ENCODE measurements at regions not wholly inside any gene's neighbourhood (a gene's known extent, or its start where the extent isn't known, plus 50 kb on each side); places are given as distances from the start of the nearest gene placed in this dataset.

DNA sequence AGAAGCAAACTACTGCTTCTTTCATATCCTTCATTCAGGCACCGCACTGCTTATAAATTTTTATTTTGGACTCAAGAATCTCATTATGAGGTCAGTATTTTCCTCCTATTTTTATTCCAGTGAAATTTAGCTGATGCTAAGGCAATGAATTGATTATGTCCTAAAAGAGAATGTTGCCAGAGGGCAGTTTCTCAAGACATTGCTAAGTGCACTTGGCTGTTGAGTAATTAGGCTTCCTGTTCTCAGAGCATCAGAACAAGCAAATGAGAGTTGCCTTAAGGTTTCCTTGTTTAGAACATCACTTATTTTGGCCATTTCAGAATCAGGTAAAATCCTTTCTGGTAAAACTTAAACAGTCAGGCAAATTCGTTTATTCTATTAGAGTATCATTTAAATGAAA lies 548.6 kb upstream of the ZEB2 start:
- DNase-seq (ENCODE audit: low read depth in 4 of 4, low spot score in 1 of 4), result no peak

DNA sequence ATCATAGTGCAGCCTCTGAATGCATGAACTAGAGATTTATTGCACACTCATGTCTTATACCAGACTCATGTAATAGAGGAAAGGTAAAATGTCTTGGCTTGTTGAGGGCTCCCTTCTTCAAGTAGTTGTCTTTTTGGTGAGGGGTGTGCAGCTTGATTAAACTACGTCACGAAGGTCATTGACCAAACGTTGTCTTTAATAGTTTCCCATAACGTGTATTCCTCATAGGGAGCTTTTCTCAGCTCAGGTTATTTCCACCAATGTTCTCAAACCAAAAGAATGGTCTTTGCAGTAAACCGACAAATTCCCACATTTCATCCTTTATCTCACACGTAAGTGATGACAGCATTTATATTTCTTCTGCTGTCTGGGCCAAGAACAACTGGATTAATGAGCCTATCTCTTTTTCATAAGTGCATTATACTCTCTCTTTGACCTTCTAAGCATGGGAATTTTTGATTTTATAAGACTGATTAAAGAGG lies 547.7 kb upstream of the ZEB2 start:
- no peak for DNase-seq (ENCODE audit: low read depth in 4 of 4, low spot score in 1 of 4)

GRCh38 chr2:145066856-145067548 lies 547.1 kb upstream of the ZEB2 start:
- DNase-seq (ENCODE audit: low read depth in 4 of 4, low spot score in 1 of 4), result no peak

- DNase-seq (ENCODE audit: low read depth in 4 of 4, low spot score in 1 of 4), result no peak
These were observed 546.3 kb upstream of the ZEB2 start for GRCh38 chr2:145066151-145066661.

DNA sequence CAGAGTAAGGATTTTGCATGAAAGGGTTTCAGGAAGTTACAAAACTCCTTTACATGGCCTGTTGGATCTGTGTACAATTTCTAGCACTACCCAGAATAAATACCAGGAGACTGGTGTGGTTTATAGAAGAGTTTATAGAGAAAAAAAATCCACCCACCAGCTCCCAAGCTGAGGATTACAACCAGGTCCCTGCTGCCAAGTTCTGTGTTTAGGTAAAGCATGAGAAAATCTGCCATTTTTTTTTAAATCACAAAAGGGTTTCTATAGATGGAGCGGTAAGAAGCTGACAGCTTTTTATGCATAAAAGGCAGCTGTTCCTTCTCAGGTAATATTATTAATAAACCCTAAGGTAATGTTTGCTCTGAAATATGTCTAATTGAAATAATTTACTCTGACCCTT lies 545.4 kb upstream of the ZEB2 start:
- DNase-seq (ENCODE audit: low read depth in 4 of 4, low spot score in 1 of 4), result no peak

- no peak for DNase-seq (ENCODE audit: low read depth in 4 of 4, low spot score in 1 of 4)
These were observed 544.6 kb upstream of the ZEB2 start for GRCh38 chr2:145064511-145064910.

DNA sequence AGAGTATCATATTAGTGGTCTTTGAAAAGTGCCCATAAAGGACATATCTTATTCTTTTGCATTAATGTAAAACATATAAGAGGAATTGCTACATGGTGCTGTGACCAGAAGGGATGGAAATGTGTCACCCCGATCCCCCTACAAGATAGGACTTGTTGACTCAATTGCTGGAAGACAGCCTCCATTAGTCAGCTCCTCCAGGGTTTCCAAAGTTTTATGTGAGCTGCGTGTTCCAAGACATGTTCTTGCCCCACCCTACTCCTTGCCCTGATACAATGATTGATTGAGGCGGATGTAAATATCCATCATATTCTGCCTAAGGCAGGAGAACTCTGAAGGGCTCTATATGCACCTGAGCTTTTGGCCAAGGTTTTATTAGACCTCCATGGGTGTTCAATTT lies 541.0 kb upstream of the ZEB2 start:
- DNase-seq (ENCODE audit: low read depth in 4 of 4, low spot score in 1 of 4), result no peak

DNA sequence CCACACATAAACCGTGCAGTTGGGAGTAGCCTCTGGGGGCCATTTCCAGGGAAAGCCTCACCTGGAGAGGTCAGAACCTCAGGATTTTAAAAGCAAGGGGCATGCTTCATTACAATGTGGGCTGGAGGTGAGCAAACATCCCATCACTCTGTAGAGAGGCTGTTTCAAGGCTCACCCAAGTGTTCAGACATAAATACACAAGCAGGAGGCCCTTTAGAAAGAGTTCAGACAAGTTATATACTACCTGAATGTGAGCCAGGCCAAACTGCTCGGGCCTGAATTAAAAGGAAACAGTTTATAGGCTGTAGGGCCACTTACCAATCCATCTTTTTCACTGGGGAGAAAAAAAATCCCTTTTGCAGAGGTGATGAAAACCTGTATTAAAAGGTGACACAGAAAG lies 540.0 kb upstream of the ZEB2 start:
- no peak for DNase-seq (ENCODE audit: low read depth in 4 of 4, low spot score in 1 of 4)

- DNase-seq (ENCODE audit: low read depth in 4 of 4, low spot score in 1 of 4), result no peak
These were observed 539.4 kb upstream of the ZEB2 start for GRCh38 chr2:145059343-145059742.

GRCh38 chr2:145058457-145058856 lies 538.5 kb upstream of the ZEB2 start:
- DNase-seq (ENCODE audit: low read depth in 4 of 4, low spot score in 1 of 4), result no peak

DNA sequence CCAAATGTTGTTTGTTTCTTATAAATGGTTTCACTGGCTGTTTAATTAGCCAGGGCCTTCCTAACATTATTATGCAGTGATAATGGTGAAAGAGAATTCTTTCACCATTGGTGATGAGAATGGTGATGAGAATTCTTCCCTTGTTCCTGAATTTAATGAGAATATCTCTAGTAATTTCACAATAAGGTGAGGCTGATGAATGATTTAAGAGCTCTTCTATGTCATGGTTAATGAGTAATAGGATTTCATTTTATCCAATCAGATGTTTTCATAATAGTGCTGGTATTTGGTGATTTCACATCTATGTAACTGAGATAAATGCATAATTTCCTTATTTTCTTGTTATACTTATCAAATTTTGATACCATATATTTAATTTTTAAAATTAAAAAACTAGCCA lies 535.7 kb upstream of the ZEB2 start:
- DNase-seq (ENCODE audit: low read depth in 4 of 4, low spot score in 1 of 4), result no peak

GRCh38 chr2:145050134-145050533 lies 530.2 kb upstream of the ZEB2 start:
- DNase-seq (ENCODE audit: low read depth in 4 of 4, low spot score in 1 of 4), result no peak

GRCh38 chr2:145049475-145049874 lies 529.6 kb upstream of the ZEB2 start:
- no peak for DNase-seq (ENCODE audit: low read depth in 4 of 4, low spot score in 1 of 4)

DNA sequence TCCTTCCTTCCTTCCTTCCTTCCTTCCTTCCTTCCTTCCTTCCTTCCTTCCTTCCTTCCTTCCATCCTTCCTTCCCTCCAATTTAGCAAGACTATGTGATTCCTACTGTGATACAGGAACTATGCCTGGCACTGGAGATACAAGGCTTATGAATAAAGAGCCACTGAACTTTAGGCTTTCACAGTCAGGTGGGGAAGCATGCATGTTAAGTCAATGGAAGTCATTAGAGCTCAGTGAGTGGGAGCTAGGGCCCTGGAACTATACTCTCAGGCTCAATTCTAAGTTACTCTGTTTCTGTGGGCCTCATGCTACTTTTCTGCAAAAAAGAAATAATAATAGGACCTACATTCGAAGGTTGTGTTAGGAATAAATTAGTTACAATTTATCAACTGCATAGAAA lies 527.6 kb upstream of the ZEB2 start:
- no peak for DNase-seq (ENCODE audit: low read depth in 4 of 4, low spot score in 1 of 4)

- DNase-seq (ENCODE audit: low read depth in 4 of 4, low spot score in 1 of 4), result no peak
These were observed 524.6 kb upstream of the ZEB2 start for GRCh38 chr2:145044491-145044890.

DNA sequence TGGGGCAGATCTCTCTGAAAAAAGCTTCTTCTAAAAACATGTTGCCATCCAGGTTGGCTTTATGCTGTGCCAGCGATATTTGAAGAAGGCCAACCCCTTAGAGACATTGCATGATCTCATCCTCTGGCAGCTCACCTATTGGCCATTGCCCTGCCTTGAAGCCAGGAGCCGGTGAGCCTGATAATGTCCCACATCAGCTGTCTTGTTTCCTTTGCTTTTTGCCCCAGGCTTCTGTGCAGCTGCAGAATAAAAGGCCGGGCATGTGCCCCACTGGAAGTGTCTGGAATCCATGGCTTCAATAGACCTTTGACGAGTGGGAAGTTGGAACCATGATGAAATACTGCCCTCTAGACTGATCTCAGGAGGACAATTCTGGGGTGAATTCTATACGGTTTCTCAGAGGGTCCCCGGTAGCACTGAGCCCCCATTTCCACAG lies 523.5 kb upstream of the ZEB2 start:
- DNase-seq (ENCODE audit: low read depth in 4 of 4, low spot score in 1 of 4), result no peak

GRCh38 chr2:145041706-145042105 lies 521.8 kb upstream of the ZEB2 start:
- DNase-seq (ENCODE audit: low read depth in 4 of 4, low spot score in 1 of 4), result no peak

- no peak for DNase-seq (ENCODE audit: low read depth in 4 of 4, low spot score in 1 of 4)
These were observed 520.5 kb upstream of the ZEB2 start for GRCh38 chr2:145040433-145040832.

- DNase-seq (ENCODE audit: low read depth in 4 of 4, low spot score in 1 of 4), result no peak
These were observed 518.2 kb upstream of the ZEB2 start for GRCh38 chr2:145038041-145038525.

- no peak for DNase-seq (ENCODE audit: low read depth in 4 of 4, low spot score in 1 of 4)
These were observed 516.6 kb upstream of the ZEB2 start for GRCh38 chr2:145036421-145037011.

DNA sequence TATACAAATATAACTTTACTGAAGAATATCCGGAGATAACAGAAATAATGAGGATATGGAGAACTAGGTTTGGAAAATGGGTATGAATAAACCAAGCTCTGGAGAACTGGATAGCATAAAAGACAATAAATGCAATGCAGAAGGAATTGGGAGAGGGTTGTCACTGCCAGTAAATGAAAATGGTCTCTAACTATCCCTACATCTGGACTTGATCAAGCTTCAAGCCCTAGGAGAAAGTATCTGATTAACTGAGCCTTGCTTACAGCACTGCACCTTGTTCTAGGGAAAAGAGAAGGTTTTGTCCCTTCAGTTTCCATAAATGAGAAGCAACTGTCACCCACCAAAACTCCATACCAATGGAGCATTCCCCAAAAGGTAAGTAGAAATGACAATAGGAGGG lies 514.6 kb upstream of the ZEB2 start:
- no peak for DNase-seq (ENCODE audit: low read depth in 4 of 4, low spot score in 1 of 4)

DNA sequence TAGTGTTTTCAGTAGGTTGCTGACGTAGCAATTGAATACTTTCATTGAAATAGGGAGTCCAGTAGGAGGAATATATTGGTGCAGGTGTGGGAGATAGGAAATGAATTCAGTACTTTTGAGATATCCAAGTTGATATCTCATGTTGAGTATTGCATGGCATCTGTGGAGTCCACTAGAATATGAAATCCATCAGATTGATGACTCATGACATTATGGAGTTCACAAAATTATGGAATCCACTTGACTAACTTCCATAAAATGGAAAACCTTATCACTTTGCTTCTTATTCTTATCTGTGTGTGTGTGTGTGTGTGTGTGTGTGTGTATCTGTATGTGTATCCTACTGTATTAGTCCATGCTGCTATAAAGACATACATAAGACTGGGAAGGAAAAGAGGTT lies 513.5 kb upstream of the ZEB2 start:
- no peak for DNase-seq (ENCODE audit: low read depth in 4 of 4, low spot score in 1 of 4)

DNA sequence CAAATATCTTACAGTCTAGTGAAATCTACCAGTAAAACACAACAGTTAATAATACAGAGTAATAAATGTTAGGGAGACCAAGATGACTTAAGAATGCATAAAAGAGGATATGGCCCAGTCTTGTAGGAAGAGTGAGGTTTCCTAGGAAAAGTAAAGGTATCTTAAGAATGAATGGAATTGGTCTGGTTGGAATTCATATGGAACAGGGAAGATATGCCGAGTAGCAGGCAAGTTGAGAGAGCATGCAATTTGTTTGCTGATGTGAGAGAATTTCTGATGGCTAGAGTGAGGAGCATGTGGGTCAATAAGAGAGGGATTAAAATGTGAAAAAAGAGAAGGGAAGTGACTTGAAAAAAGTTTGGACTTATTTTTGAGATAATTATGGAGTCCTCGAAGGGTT lies 512.9 kb upstream of the ZEB2 start:
- DNase-seq (ENCODE audit: low read depth in 4 of 4, low spot score in 1 of 4), result no peak

Data from stimulated activated CD4-positive, alpha-beta T cell treated with anti-CD3 and anti-CD28 coated beads, Interleukin-1b, Interleukin-23, amount 100 ng/mL, for 24 hours (primary cell).